Transverse colon (tissue), 3 donors: ENCODE measurements at regions not wholly inside any gene's neighbourhood (a gene's known extent, or its start where the extent isn't known, plus 50 kb on each side); places are given as distances from the start of the nearest gene placed in this dataset.

Source experiments
- CTCF ChIP-seq, 5 experiments: fragments of 200-600 bp in 3 of 5; fragments of 450-650 bp in 2 of 5; sonication (generic) in 3 of 5; IDR thresholded peaks; 1 replicate in 2 of 5; 2 replicates in 3 of 5; pipeline ENCODE4 v1.5.1; 2016 to 2017; ENCODE audit warnings: antibody characterized with exemption in 5 of 5, inconsistent platforms in 3 of 5, mild to moderate bottlenecking in 2 of 5, moderate library complexity in 1 of 5
- POLR2A ChIP-seq: fragments of 450-650 bp; IDR thresholded peaks from one replicate; pipeline ENCODE4 v1.6.1; 2016; ENCODE audit warnings: antibody characterized with exemption, mild to moderate bottlenecking, moderate library complexity

- no peak for TF ChIP-seq CTCF (IDR thresholded peaks at IDR 0.05)
- no peak for TF ChIP-seq POLR2A
Measured at GRCh38 chr11:114925591-114925990, 247.3 kb downstream of the NXPE2 start.
